HG02981 (cell line): ENCODE measurements at regions not wholly inside any gene's neighbourhood (a gene's known extent, or its start where the extent isn't known, plus 50 kb on each side); places are given as distances from the start of the nearest gene placed in this dataset.

Experiments used
- ATAC-seq: cut with Tn5 transposase; IDR thresholded peaks from one replicate; pipeline ENCODE4 v1.9.1; 2021; ENCODE audit warnings: mild to moderate bottlenecking, moderate library complexity; ENCODE audit not compliant: unreplicated experiment

GRCh38 chr3:81291586-81291985 lies 469.9 kb downstream of the GBE1 start:
- no peak for ATAC-seq

DNA sequence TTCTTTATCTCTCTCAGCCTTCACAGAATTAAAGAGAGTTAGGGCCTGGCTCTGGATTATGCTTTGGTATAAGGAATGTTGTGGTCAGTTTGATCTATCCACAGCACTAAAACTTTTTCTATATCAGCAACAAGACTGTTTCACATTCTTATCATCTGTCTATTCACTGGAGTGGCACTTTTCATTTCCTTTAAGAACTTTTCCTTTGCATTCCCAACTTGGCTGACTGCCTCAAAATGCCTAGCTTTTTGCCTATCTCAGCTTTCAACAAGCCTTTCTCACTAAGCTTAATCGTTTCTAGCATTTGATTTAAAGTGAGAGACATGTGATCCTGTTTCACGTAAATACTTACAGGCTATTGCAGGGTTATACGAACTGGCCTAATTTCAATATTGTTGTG lies 471.8 kb downstream of the GBE1 start:
- no peak for ATAC-seq

DNA sequence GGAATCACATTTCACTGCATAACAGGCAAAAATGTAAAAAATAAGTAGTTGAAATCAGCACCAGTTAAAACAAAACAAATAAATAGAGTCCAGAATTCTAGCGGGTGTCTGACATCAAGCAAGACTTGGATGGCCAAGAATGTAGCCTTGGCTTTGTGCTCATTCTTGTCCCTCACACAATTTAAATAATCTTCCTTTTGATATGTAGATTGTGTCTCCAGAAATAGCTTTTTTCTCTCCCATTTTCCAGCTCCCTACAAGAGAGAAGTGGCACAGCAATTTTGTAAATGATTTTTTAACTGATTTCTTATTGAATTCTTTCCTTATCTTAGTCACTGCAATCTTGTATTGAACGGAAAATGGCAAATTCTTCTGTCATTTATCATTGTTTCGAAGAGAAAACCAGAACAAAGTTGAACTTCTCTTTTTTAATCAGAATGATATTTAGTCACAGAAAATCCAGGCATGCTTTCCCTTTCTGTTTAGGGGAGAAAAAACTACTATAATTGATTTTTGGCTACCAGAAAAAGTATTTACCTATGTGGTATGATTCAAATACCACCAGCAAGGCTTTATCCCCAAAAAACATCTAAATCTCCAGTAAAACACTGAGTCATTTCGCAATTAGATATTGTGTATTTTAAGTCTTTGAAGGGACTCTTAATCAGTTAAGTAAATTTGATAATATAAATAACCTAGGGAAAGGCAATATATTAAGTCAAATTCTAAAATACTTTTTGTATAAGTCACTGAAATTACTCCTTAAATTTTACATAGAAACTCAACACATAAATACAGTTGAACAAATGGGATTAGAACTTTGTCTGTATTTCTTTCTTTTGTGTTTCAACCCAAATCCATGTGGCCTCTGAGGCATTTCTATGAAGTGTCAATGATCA lies 481.7 kb downstream of the GBE1 start:
- ATAC-seq: no peak

- ATAC-seq: no peak
Measured at GRCh38 chr3:81277853-81278252, 483.6 kb downstream of the GBE1 start.

GRCh38 chr3:81274671-81275070 lies 486.8 kb downstream of the GBE1 start:
- no peak for ATAC-seq

- ATAC-seq: peak; percentile 99
Measured at GRCh38 chr3:81270603-81271379, 490.7 kb downstream of the GBE1 start.

GRCh38 chr3:81268526-81268925 lies 492.9 kb downstream of the GBE1 start:
- no peak for ATAC-seq

DNA sequence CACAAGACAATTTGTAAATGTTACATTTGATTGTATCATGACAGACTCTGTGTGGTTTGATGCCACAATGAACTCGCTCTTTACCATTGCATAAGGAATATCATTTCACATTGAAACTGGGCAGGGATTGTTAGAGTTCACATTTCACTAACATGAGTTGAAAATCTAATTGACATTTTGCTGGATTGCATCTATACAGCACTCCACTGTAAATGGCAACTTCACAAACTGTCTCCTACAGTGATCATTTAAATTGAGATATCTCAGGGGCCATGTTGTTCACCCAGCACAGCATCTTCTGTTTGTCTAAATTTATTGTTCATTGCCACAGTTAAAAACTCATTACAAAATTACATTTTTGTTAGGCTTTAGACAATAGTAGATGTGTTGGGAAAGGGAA lies 499.4 kb downstream of the GBE1 start:
- no peak for ATAC-seq

DNA sequence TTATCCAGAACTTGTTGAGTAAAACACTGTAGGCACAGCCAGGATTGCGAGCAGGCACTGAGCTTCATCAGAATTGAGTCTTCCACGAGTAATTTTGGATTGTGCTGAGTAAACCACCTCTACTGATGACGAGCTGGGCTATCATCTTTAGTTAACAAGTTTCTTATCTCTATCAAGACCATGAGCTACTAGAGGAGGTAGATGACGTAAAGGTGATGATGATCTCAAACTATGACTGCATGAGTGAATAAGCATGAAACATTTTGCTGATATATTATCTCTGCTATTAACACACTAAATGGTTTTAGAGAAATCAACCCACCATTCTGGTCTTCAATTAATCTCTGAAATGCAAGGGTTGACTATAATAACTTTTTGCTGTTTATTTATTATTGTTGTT lies 506.0 kb downstream of the GBE1 start:
- ATAC-seq: no peak

- no peak for ATAC-seq
Measured at GRCh38 chr3:81251096-81251495, 510.3 kb downstream of the GBE1 start.

DNA sequence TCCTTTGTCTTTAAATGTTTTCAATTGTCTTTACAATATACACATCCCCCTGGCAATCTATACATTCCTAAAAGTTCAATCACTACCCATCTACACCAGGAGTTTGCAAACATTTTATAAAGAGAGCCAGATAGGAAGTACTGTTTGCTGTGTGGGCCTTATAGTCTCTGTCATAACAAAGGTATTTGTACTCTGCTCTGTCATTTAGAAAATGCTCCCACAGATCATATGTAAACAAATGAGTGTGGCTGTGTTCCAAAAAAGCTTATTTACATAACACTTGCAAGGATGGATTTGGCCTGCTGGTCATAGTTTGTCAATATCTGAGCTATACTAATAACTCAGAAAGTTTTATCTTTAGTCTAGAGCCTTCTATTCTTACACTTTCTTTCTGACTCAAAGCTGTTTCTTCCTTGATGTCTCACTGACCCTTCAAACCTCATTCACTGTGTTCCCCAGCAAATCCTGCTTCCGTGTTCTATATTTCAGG lies 511.9 kb downstream of the GBE1 start:
- peak; percentile 84 for ATAC-seq

GRCh38 chr3:81245501-81245900 lies 515.9 kb downstream of the GBE1 start:
- no peak for ATAC-seq

- no peak for ATAC-seq
Measured at GRCh38 chr3:81245043-81245442, 516.4 kb downstream of the GBE1 start.

DNA sequence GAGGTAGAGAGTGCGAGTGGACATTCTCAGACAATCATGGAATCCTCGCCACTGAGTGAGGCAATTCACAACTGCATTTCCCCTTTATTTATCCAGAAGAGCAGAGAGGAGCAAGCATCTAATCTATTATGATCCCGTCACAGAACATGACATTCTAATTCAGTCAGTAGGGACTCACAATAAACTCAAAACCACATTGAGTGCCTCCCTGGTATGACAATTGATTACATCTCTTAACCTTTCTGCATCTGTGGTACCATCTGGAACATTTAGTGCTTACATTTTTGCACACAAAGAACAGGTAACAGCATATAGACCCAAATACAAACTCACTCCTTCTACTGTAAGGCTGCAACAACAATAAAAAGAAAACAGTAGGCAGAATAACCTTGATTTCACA lies 517.2 kb downstream of the GBE1 start:
- no peak for ATAC-seq

DNA sequence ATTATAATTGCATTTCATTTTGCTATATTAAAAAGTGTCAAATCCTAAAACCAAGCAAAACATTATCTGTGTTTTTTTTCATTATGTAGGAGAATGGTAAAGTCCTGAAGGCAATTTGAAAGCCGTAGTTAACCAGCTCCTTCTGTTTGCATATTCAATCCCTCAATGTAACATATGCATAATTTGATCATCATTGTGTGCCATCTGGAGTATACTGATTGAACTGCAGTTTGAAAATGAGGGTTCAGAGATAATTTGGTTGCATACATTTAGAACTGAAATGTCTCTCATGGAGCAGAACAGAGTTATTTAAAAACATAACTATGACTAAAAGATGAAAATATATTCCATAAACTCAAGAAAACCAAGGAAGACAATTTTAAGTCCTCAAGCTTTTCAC lies 518.6 kb downstream of the GBE1 start:
- peak; percentile 69 for ATAC-seq

GRCh38 chr3:81237181-81237580 lies 524.3 kb downstream of the GBE1 start:
- no peak for ATAC-seq

DNA sequence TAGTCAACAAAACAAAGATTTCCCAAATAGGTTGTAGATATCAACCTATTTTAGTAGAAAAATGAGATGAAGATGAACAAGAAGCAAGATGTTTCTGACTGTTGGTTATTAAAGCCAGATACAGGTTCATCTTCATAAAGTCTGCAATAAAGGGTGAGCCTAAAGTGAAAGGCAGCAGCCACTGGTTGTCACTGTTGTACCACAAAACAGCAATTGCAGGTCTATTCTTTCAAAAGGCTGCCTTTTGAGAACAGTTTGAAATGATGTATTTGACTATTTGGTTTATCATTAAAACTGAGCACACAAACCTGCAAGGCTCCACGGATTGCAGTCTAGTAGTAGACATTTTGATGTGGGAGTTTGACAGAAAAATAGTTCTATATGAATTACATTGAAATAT lies 543.4 kb downstream of the GBE1 start:
- ATAC-seq: peak; percentile 54

DNA sequence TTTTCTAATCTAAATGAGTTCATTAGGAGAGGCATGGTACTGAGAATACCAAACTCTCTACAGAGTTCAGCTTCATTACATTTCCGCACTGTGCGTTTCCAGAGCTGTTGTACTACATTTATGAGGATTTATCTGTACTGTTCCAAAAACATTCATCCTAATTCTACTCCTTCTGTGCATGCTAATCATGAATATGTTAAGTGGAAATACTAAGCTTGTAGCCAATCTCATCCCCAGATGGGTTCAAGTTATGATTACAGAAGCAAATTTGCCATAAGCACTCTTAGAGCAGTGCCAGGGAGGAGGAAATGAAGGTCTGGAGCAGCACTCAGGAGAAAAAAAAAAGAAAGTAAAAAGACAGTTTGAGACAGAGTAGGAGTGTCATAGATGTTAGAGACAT lies 544.3 kb downstream of the GBE1 start:
- ATAC-seq: no peak

GRCh38 chr3:81216192-81216591 lies 545.3 kb downstream of the GBE1 start:
- ATAC-seq: no peak

- no peak for ATAC-seq
Measured at GRCh38 chr3:81214631-81215030, 546.8 kb downstream of the GBE1 start.

- no peak for ATAC-seq
Measured at GRCh38 chr3:81199587-81199986, 561.9 kb downstream of the GBE1 start.

GRCh38 chr3:81198756-81199155 lies 562.7 kb downstream of the GBE1 start:
- no peak for ATAC-seq
